Endothelial cell of umbilical vein (primary cell): ENCODE measurements at regions not wholly inside any gene's neighbourhood (a gene's known extent, or its start where the extent isn't known, plus 50 kb on each side); places are given as distances from the start of the nearest gene placed in this dataset.

Experiments
- BruUV-seq: library from RNA; stranded (reverse); fragments of 400-500 nt; replicated peaks from 2 replicates; lab custom pipeline; 2021; lab: Mats Ljungman, UMichigan
- CTCF ChIA-PET: fragments of 300-600, 350-600 bp; sonication (Branson Sonifier 250); formaldehyde crosslinking; loops from one replicate; lab custom pipeline; 2021; ENCODE audit warnings: antibody characterized with exemption, inconsistent platforms; lab: Charles Lee
- POLR2A ChIA-PET: fragments of 300-600, 350-600 bp; sonication (Branson Sonifier 250); formaldehyde crosslinking; loops from one replicate; lab custom pipeline; 2021; ENCODE audit warnings: antibody characterized with exemption, inconsistent platforms; lab: Charles Lee
- DNase-seq: peaks from one replicate; pipeline ENCODE4 v3.0.0-alpha.2; 2011; ENCODE audit warnings: low read depth, low spot score
- FAIRE-seq: peaks from 2 replicates; lab custom pipeline; 2011; peaks lifted over from hg19 to GRCh38; lab: Jason Lieb, UNC
- H2AFZ ChIP-seq: 2 replicates; pipeline ENCODE4 v1.6.0; 2012; ENCODE audit warnings: low read depth, low read length, control low read depth, inconsistent platforms
- H3K27ac ChIP-seq: 2 replicates; pipeline ENCODE4 v1.5.1; 2011; ENCODE audit warnings: low read depth, mild to moderate bottlenecking, control low read depth, low read length, moderate library complexity; ENCODE audit not compliant: insufficient read depth
- H3K27me3 ChIP-seq, 2 experiments: 2 replicates each; pipeline versions ENCODE4 v1.6.0 to v1.6.1; 2011; ENCODE audit warnings: low read length in 2 of 2, mixed read lengths in 1 of 2; ENCODE audit not compliant: control insufficient read depth in 2 of 2, insufficient read depth in 2 of 2
- H3K36me3 ChIP-seq, 2 experiments: 2 replicates in 1 of 2; 3 replicates in 1 of 2; pipeline ENCODE4 v1.5.1; 2011; ENCODE audit warnings: low read length in 2 of 2, mild to moderate bottlenecking in 1 of 2, moderate library complexity in 1 of 2; ENCODE audit not compliant: control insufficient read depth in 2 of 2, insufficient read depth in 2 of 2; ENCODE audit errors: extremely low read depth in 1 of 2
- H3K4me1 ChIP-seq: 3 replicates; pipeline ENCODE4 v1.5.1; 2011; ENCODE audit warnings: mild to moderate bottlenecking, low read length; ENCODE audit not compliant: control insufficient read depth, insufficient read depth; ENCODE audit errors: extremely low read depth
- H3K4me2 ChIP-seq: 2 replicates; pipeline ENCODE4 v1.6.1; 2011; ENCODE audit warnings: low read length, control low read depth, mixed read lengths; ENCODE audit not compliant: insufficient read depth
- H3K4me3 ChIP-seq, 3 experiments: fragments of 200-600 bp in 1 of 3; sonication (generic), shearing (Covaris generic) in 1 of 3; replicated peaks in 1 of 3; 2 replicates each; pipeline ENCODE4 v1.5.1; 2011 to 2016; ENCODE audit warnings: control low read depth in 3 of 3, low read length in 3 of 3, mild to moderate bottlenecking in 2 of 3, inconsistent platforms in 1 of 3, low read depth in 1 of 3, moderate library complexity in 1 of 3; ENCODE audit not compliant: insufficient read depth in 1 of 3
- H3K79me2 ChIP-seq: 2 replicates; pipeline ENCODE4 v1.6.0; 2012; ENCODE audit warnings: low read length, inconsistent platforms; ENCODE audit not compliant: control insufficient read depth, insufficient read depth
- H3K9ac ChIP-seq: replicated peaks from 2 replicates; pipeline ENCODE3; 2011; ENCODE audit warnings: low read length, control low read depth; ENCODE audit not compliant: insufficient read depth; ENCODE audit errors: extremely low read depth
- H3K9me1 ChIP-seq: replicated peaks from 3 replicates; pipeline ENCODE4 v1.6.0; 2011; ENCODE audit warnings: mild to moderate bottlenecking, low read length; ENCODE audit not compliant: control insufficient read depth, insufficient read depth; ENCODE audit errors: extremely low read depth
- H3K9me3 ChIP-seq: replicated peaks from 2 replicates; pipeline ENCODE4 v1.5.1; 2012; ENCODE audit warnings: low read length, inconsistent platforms; ENCODE audit not compliant: control insufficient read depth, insufficient read depth
- H4K20me1 ChIP-seq: replicated peaks from 2 replicates; pipeline ENCODE3; 2011; ENCODE audit warnings: mild to moderate bottlenecking, low read length; ENCODE audit not compliant: control insufficient read depth, insufficient read depth; ENCODE audit errors: extremely low read depth
- EZH2 ChIP-seq: IDR thresholded peaks from 2 replicates; pipeline ENCODE4 v1.6.1; 2012; ENCODE audit warnings: borderline replicate concordance, low read depth, mild to moderate bottlenecking, moderate library complexity, low read length, inconsistent platforms; ENCODE audit not compliant: severe bottlenecking
- FOS ChIP-seq: IDR thresholded peaks from 2 replicates; pipeline ENCODE4 v1.6.1; 2011; ENCODE audit warnings: mild to moderate bottlenecking, low read length, moderate library complexity, borderline replicate concordance; ENCODE audit not compliant: insufficient read depth
- GATA2 ChIP-seq: IDR thresholded peaks from 2 replicates; pipeline ENCODE4 v1.7.0; 2011; ENCODE audit warnings: low read depth, mild to moderate bottlenecking, moderate library complexity, mixed read lengths, low read length; ENCODE audit not compliant: insufficient read length, insufficient read depth
- JUN ChIP-seq: IDR thresholded peaks from 2 replicates; pipeline ENCODE4 v1.6.1; 2011; ENCODE audit warnings: borderline replicate concordance, low read depth; ENCODE audit not compliant: insufficient read length, insufficient read depth
- MYC ChIP-seq: IDR thresholded peaks from one replicate; pipeline ENCODE4 v1.6.1; 2011; ENCODE audit warnings: mild to moderate bottlenecking, low read depth, low read length
- POLR2A ChIP-seq: IDR thresholded peaks from 2 replicates; pipeline ENCODE4 v1.6.1; 2012; ENCODE audit warnings: low read depth, mild to moderate bottlenecking, control low read depth, low read length
- POLR2AphosphoS5 ChIP-seq: IDR thresholded peaks from 2 replicates; pipeline ENCODE4 v1.6.1; 2012; ENCODE audit warnings: low read depth, mild to moderate bottlenecking, control low read depth, low read length, moderate library complexity; ENCODE audit not compliant: insufficient read depth
- dilution Hi-C: fragments of 300-500 bp; cut with MboI; formaldehyde crosslinking; loops from one replicate; pipeline ENCODE4 v1.15.0; 2019; ENCODE audit warnings: low sequenced_read_pairs; ENCODE audit not compliant: extremely low pct_ligation_motif_present
- intact Hi-C: fragments of 100-400 bp; cut with micrococcal nuclease; formaldehyde crosslinking; loops from one replicate; pipeline ENCODE4 v1.10.0; 2022
- TF ChIP-seq, protein P1 (sequence below), 2 donors: IDR thresholded peaks; 1 replicate in 1 of 2; 2 replicates in 1 of 2; pipeline ENCODE4 v1.5.1; 2011; ENCODE audit warnings: low read length in 2 of 2, mild to moderate bottlenecking in 2 of 2, moderate library complexity in 2 of 2, control low read depth in 1 of 2, inconsistent platforms in 1 of 2, low read depth in 1 of 2; ENCODE audit not compliant: insufficient read depth in 1 of 2; ENCODE audit errors: extremely low read depth in 1 of 2
- TF ChIP-seq, protein P2 (sequence below): IDR thresholded peaks from 2 replicates; pipeline ENCODE4 v1.6.1; 2011; ENCODE audit not compliant: insufficient read depth, insufficient read length

- Histone ChIP-seq H4K20me1 (no peaks in the 10 kb centered on the region), H3K9ac (no peak overlapping the region), H3K4me2 (no peak overlapping the region), H2AFZ (no peak overlapping the region), H3K9me1 (no peaks in the 10 kb centered on the region), H3K4me3 (no peak overlapping the region), H3K79me2 (no peaks in the 10 kb centered on the region), H3K9me3 (no peaks in the 10 kb centered on the region), H3K4me1 (no peaks in the 10 kb centered on the region), H3K27ac (no peak overlapping the region), H3K36me3 (no peaks in the 10 kb centered on the region), H3K27me3 (no peaks in the 10 kb centered on the region)
- no TSS peak for BruUV-seq
- CTCF ChIA-PET: no interaction called here
- intact Hi-C loops (no loop called here), dilution Hi-C loops (no loop called here)
- DNase-seq (no peak), FAIRE-seq (no peak)
- POLR2A ChIA-PET: no interaction called here
- TF ChIP-seq POLR2AphosphoS5: no peak
- no peak for TF ChIP-seq POLR2A
- TF ChIP-seq, protein P1, sequence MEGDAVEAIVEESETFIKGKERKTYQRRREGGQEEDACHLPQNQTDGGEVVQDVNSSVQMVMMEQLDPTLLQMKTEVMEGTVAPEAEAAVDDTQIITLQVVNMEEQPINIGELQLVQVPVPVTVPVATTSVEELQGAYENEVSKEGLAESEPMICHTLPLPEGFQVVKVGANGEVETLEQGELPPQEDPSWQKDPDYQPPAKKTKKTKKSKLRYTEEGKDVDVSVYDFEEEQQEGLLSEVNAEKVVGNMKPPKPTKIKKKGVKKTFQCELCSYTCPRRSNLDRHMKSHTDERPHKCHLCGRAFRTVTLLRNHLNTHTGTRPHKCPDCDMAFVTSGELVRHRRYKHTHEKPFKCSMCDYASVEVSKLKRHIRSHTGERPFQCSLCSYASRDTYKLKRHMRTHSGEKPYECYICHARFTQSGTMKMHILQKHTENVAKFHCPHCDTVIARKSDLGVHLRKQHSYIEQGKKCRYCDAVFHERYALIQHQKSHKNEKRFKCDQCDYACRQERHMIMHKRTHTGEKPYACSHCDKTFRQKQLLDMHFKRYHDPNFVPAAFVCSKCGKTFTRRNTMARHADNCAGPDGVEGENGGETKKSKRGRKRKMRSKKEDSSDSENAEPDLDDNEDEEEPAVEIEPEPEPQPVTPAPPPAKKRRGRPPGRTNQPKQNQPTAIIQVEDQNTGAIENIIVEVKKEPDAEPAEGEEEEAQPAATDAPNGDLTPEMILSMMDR (IDR thresholded peaks at IDR 0.05; ENCODE audit: extremely low read depth in 1 of 2, insufficient read depth in 1 of 2, low read depth in 1 of 2, low read length in 2 of 2): no peak
- no peak for TF ChIP-seq GATA2
- no peak for TF ChIP-seq MYC
- no peak for TF ChIP-seq EZH2
- TF ChIP-seq JUN: no peak
- TF ChIP-seq, protein P2, sequence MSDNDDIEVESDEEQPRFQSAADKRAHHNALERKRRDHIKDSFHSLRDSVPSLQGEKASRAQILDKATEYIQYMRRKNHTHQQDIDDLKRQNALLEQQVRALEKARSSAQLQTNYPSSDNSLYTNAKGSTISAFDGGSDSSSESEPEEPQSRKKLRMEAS: no peak
- TF ChIP-seq FOS: no peak
Observed at GRCh38 chr4:151961456-151961855, 200.6 kb upstream of the GATB start.
